GM20000 (cell line): ENCODE measurements at regions not wholly inside any gene's neighbourhood (a gene's known extent, or its start where the extent isn't known, plus 50 kb on each side); places are given as distances from the start of the nearest gene placed in this dataset.

Source experiments
- DNase-seq: peaks from one replicate; pipeline ENCODE4 v3.0.0; 2012; ENCODE audit warnings: low spot score
- TF ChIP-seq, protein P1 (sequence below): IDR thresholded peaks from 2 replicates; pipeline ENCODE4 v1.5.1; 2012; ENCODE audit warnings: mild to moderate bottlenecking, control low read depth; ENCODE audit errors: extremely low read depth, missing control alignments

DNA sequence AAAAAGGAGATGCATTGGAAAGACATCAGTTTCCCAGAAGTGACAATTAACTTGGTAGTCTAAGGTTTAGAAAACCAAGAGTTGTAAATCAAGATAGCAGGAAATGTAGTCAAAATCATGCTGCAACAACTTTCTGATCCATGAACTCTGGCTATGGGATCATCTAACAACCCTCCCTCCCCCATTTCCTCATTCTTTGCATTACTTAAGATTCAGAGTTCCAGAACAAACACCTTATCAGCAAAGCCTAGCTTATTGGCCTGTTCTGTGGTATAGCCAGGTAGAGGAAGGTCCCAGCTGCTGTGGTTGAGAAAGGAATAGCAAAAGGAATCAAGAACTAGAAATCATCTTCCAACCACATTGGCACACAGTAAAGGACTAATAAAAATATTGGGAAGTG, 651.1 kb downstream of the METTL15 start:
- TF ChIP-seq, protein P1, sequence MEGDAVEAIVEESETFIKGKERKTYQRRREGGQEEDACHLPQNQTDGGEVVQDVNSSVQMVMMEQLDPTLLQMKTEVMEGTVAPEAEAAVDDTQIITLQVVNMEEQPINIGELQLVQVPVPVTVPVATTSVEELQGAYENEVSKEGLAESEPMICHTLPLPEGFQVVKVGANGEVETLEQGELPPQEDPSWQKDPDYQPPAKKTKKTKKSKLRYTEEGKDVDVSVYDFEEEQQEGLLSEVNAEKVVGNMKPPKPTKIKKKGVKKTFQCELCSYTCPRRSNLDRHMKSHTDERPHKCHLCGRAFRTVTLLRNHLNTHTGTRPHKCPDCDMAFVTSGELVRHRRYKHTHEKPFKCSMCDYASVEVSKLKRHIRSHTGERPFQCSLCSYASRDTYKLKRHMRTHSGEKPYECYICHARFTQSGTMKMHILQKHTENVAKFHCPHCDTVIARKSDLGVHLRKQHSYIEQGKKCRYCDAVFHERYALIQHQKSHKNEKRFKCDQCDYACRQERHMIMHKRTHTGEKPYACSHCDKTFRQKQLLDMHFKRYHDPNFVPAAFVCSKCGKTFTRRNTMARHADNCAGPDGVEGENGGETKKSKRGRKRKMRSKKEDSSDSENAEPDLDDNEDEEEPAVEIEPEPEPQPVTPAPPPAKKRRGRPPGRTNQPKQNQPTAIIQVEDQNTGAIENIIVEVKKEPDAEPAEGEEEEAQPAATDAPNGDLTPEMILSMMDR, result no peak
- no peak for DNase-seq

DNA sequence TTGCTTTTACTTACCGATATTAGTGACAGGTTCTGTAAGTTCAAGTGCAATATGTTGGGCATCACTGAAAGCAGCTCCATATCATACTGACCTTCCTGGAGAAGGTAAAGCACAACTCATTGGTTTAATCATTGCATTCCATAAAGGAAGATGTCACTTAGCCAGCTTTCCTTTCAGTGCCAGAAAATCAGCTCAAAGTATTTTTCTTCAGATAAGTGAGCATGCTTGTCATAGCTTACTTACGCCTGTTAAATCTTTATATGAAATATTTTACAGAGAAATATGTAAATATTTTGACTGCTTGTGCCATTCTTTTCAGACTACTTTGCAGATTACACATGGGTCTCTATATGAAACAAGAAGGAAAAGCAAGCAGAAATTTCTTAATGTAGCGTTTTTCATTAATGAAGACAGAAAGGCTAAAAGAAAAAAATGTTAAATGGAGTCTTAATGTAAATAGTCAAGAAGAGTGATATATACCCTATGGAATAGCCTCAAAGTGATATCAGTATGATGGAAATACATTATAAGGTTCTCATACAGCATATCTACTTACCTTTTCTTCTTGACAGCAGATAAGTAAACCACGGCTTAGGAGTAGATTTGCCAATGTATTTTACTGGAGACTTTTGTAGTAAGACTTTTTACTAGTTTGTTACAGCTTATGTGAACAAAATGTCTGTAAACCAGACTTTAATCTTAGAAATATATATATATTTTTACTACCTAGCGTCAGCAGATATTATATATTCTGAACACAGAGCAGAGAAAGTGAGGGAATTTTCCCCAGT, 649.7 kb downstream of the METTL15 start:
- DNase-seq, result no peak
- TF ChIP-seq, protein P1, result no peak

DNA sequence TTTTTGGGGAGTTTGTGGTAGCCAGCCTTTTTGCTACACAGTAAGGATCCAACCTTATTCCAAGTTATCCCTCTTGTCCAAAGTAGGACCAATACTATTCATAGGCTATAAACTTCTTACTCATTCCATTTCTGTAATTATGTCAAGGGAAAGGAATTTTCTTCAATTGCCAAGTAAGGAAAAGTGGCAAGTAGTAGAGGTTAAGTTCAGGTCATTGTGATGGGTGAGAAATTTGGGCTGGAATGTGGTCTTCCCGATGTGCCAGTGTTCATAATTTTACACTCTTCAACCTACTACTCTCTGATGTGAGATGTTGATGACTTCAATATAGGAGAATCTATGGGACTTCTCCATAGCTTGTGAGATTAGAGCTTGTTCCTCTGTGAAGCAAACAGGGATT, 648.8 kb downstream of the METTL15 start:
- no peak for DNase-seq
- TF ChIP-seq, protein P1, result no peak

- TF ChIP-seq, protein P1, result no peak
- no peak for DNase-seq
Measured at GRCh38 chr11:28743061-28743550, 634.9 kb downstream of the METTL15 start.

GRCh38 chr11:28739489-28740280, 631.5 kb downstream of the METTL15 start:
- TF ChIP-seq, protein P1, result no peak
- no peak for DNase-seq

GRCh38 chr11:28738549-28738948, 630.4 kb downstream of the METTL15 start:
- TF ChIP-seq, protein P1, result no peak
- DNase-seq, result no peak

GRCh38 chr11:28736256-28736655, 628.1 kb downstream of the METTL15 start:
- TF ChIP-seq, protein P1, result no peak
- DNase-seq, result no peak
